ENCODE measurements at regions not wholly inside any gene's neighbourhood (a gene's known extent, or its start where the extent isn't known, plus 50 kb on each side); places are given as distances from the start of the nearest gene placed in this dataset.

DNA sequence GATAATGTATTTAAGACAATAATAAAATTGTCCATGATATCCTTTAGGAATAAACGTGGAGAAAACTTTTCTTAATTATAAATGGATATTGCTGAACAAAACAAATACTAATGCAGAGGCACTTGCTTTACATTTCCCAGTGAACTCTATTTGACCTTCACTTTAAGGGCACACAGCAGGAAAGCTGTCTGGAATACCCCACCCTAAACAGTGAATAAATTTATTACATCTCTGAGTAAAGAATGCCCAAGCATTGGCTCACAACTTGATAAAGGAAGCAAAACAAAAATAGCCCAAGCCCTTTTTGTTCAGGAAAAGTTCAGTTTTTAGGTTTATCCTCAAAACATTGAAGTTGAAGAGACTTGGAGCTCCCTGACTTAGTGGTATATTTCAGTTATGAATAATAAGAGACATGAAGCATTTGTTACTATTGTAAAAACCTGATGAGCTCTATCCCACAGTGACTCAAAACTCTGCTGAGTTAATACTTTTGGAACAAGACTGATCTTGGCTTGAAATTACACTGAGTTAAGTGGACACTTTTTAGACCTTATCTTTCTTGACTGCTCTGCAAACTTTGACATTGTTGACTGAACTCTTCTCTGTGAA lies 353.9 kb downstream of the BCKDHB start:
- no peak for ATAC-seq
- no peak overlapping the region for H2AFZ ChIP-seq
- TF ChIP-seq ZNF462 (CRISPR knock-in tag; IDR thresholded peaks at IDR 0.05) (no peak), EZH2phosphoT487 (IDR thresholded peaks at IDR 0.05; ENCODE audit: unreplicated experiment) (no peak), ZNF331 (CRISPR knock-in tag; IDR thresholded peaks at IDR 0.05; ENCODE audit: low read depth) (no peak), CTCF (conservative IDR thresholded peaks at IDR 0.05; ENCODE audit: low read depth in 2 of 2) (no peak), ZNF114 (CRISPR knock-in tag; IDR thresholded peaks at IDR 0.05) (no peak), EZH2 (IDR thresholded peaks at IDR 0.05; ENCODE audit: low read depth, unreplicated experiment) (no peak), CREB1 (CRISPR knock-in tag; IDR thresholded peaks at IDR 0.05; ENCODE audit: low read depth) (no peak), STAT1 (IDR thresholded peaks at IDR 0.05; ENCODE audit: unreplicated experiment) (no peak), POLR2AphosphoS5 (IDR thresholded peaks at IDR 0.05; ENCODE audit: low read depth) (no peak), JUNB (IDR thresholded peaks at IDR 0.05; ENCODE audit: unreplicated experiment) (no peak), REST (IDR thresholded peaks at IDR 0.05; ENCODE audit: unreplicated experiment) (no peak), NANOG (IDR thresholded peaks at IDR 0.05; ENCODE audit: borderline replicate concordance) (no peak)
- TF ChIP-seq, protein P1, sequence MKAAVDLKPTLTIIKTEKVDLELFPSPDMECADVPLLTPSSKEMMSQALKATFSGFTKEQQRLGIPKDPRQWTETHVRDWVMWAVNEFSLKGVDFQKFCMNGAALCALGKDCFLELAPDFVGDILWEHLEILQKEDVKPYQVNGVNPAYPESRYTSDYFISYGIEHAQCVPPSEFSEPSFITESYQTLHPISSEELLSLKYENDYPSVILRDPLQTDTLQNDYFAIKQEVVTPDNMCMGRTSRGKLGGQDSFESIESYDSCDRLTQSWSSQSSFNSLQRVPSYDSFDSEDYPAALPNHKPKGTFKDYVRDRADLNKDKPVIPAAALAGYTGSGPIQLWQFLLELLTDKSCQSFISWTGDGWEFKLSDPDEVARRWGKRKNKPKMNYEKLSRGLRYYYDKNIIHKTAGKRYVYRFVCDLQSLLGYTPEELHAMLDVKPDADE (IDR thresholded peaks at IDR 0.05): no peak

More for the DNA sequence above, 353.9 kb downstream of the BCKDHB start:
- Mint-ChIP-seq H3K27ac (no peak overlapping the region), H3K36me3 (ENCODE audit: low read depth) (no peaks in the 10 kb centered on the region), H3K4me3 (no peak overlapping the region), H3K27me3 (ENCODE audit: insufficient read depth, low read depth, poor library complexity) (peaks cover 3% of the 10 kb centered on the region), H3K4me1 (peaks cover 16% of the 10 kb centered on the region), H3K9me3 (no peaks in the 10 kb centered on the region)
- no peaks in the 10 kb centered on the region for H4K20me1 ChIP-seq (replicated peaks; ENCODE audit: insufficient read depth)
- H3K9me2 ChIP-seq (ENCODE audit: insufficient read depth): peaks cover 10% of the 10 kb centered on the region; the same call in 1 of the 2 replicates
- H3K36me3 ChIP-seq (ENCODE audit: insufficient read depth): no peaks in the 10 kb centered on the region
- H3K27me3 ChIP-seq (ENCODE audit: insufficient read depth): no peaks in the 10 kb centered on the region
- DNase-seq (ENCODE audit: low spot score): no peak
- H3K4me1 ChIP-seq (ENCODE audit: insufficient read depth): peaks cover 16% of the 10 kb centered on the region; the same call in 1 of the 2 replicates
- no peak overlapping the region for H3K4me3 ChIP-seq
- H3K27ac ChIP-seq (ENCODE audit: low read depth): no peak overlapping the region
- H3K4me2 ChIP-seq: no peak overlapping the region
- no peaks in the 10 kb centered on the region for H3K79me2 ChIP-seq (replicated peaks; ENCODE audit: insufficient read depth)
- no peaks in the 10 kb centered on the region for H3F3A ChIP-seq (replicated peaks; ENCODE audit: low read depth)

Data from GM23338 (cell line).